ENCODE measurements at regions not wholly inside any gene's neighbourhood (a gene's known extent, or its start where the extent isn't known, plus 50 kb on each side); places are given as distances from the start of the nearest gene placed in this dataset.

- CTCF ChIA-PET = no interaction called here
- POLR2A ChIA-PET = no interaction called here
- no peak for TF ChIP-seq FOXK2 (IDR thresholded peaks at IDR 0.05)
- TF ChIP-seq TARDBP (IDR thresholded peaks at IDR 0.05) = no peak
- TF ChIP-seq PKNOX1 (IDR thresholded peaks at IDR 0.05) = no peak
- no peak for TF ChIP-seq ZNF384 (IDR thresholded peaks at IDR 0.05)
- TF ChIP-seq ELF4 (IDR thresholded peaks at IDR 0.05) = no peak
- no peak for TF ChIP-seq FOXM1 (IDR thresholded peaks at IDR 0.05; ENCODE audit: borderline replicate concordance)
- no peak for TF ChIP-seq ARNT (IDR thresholded peaks at IDR 0.05)
- TF ChIP-seq SP1 (IDR thresholded peaks at IDR 0.05) = no peak
- no peak for DNase-seq (ENCODE audit: extremely low spot score)
Observed at GRCh38 chr9:14499976-14500375, 186.0 kb upstream of the NFIB start.

GRCh38 chr9:14498824-14499223 lies 184.9 kb upstream of the NFIB start:
- TF ChIP-seq ARNT (IDR thresholded peaks at IDR 0.05) (no peak), PKNOX1 (IDR thresholded peaks at IDR 0.05) (no peak), L3MBTL2 (conservative IDR thresholded peaks at IDR 0.05) (no peak), CTBP1 (IDR thresholded peaks at IDR 0.05; ENCODE audit: borderline replicate concordance) (no peak), FOXK2 (IDR thresholded peaks at IDR 0.05) (no peak), HDGF (IDR thresholded peaks at IDR 0.05; ENCODE audit: borderline replicate concordance) (no peak), FOXM1 (IDR thresholded peaks at IDR 0.05; ENCODE audit: borderline replicate concordance) (no peak), NFRKB (IDR thresholded peaks at IDR 0.05) (no peak), SUZ12 (IDR thresholded peaks at IDR 0.05) (no peak), ELF4 (IDR thresholded peaks at IDR 0.05) (no peak), TARDBP (IDR thresholded peaks at IDR 0.05) (no peak), FOXA1 (IDR thresholded peaks at IDR 0.05) (no peak)
- DNase-seq (ENCODE audit: extremely low spot score) = no peak
- POLR2A ChIA-PET = no interaction called here
- CTCF ChIA-PET = no interaction called here

- ChIA-PET POLR2A (no interaction called here), CTCF (no interaction called here)
Observed at GRCh38 chr9:14497476-14497875, 183.5 kb upstream of the NFIB start.

GRCh38 chr9:14488421-14489190 lies 174.7 kb upstream of the NFIB start:
- POLR2A ChIA-PET = no interaction called here
- no peak for DNase-seq (ENCODE audit: extremely low spot score)
- TF ChIP-seq SUZ12 (IDR thresholded peaks at IDR 0.05) (no peak), ZNF384 (IDR thresholded peaks at IDR 0.05) (no peak), TARDBP (IDR thresholded peaks at IDR 0.05) (no peak), CTBP1 (IDR thresholded peaks at IDR 0.05; ENCODE audit: borderline replicate concordance) (no peak), FOXK2 (IDR thresholded peaks at IDR 0.05) (no peak), FOXM1 (IDR thresholded peaks at IDR 0.05; ENCODE audit: borderline replicate concordance) (no peak), FOXA1 (IDR thresholded peaks at IDR 0.05) (no peak), L3MBTL2 (conservative IDR thresholded peaks at IDR 0.05) (no peak), HDGF (IDR thresholded peaks at IDR 0.05; ENCODE audit: borderline replicate concordance) (no peak), ELF4 (IDR thresholded peaks at IDR 0.05) (no peak), NFRKB (IDR thresholded peaks at IDR 0.05) (no peak), LEF1 (IDR thresholded peaks at IDR 0.05; ENCODE audit: borderline replicate concordance) (no peak), PKNOX1 (IDR thresholded peaks at IDR 0.05) (no peak), SP1 (IDR thresholded peaks at IDR 0.05) (no peak), BHLHE40 (IDR thresholded peaks at IDR 0.05; ENCODE audit: borderline replicate concordance) (no peak), ARNT (IDR thresholded peaks at IDR 0.05) (no peak)
- CTCF ChIA-PET = no interaction called here

More at GRCh38 chr9:14497476-14497875, 183.5 kb upstream of the NFIB start:
- no peak for TF ChIP-seq CTBP1 (IDR thresholded peaks at IDR 0.05; ENCODE audit: borderline replicate concordance)
- TF ChIP-seq SUZ12 (IDR thresholded peaks at IDR 0.05) = no peak
- no peak for TF ChIP-seq ARNT (IDR thresholded peaks at IDR 0.05)
- no peak for TF ChIP-seq SP1 (IDR thresholded peaks at IDR 0.05)
- no peak for TF ChIP-seq ZNF384 (IDR thresholded peaks at IDR 0.05)
- TF ChIP-seq FOXA1 (IDR thresholded peaks at IDR 0.05) = no peak
- TF ChIP-seq BHLHE40 (IDR thresholded peaks at IDR 0.05; ENCODE audit: borderline replicate concordance) = no peak
- no peak for TF ChIP-seq NFRKB (IDR thresholded peaks at IDR 0.05)
- TF ChIP-seq TARDBP (IDR thresholded peaks at IDR 0.05) = no peak
- no peak for TF ChIP-seq L3MBTL2 (conservative IDR thresholded peaks at IDR 0.05)
- no peak for TF ChIP-seq FOXK2 (IDR thresholded peaks at IDR 0.05)
- TF ChIP-seq PKNOX1 (IDR thresholded peaks at IDR 0.05) = no peak
- no peak for TF ChIP-seq LEF1 (IDR thresholded peaks at IDR 0.05; ENCODE audit: borderline replicate concordance)
- TF ChIP-seq ELF4 (IDR thresholded peaks at IDR 0.05) = no peak
- TF ChIP-seq FOXM1 (IDR thresholded peaks at IDR 0.05; ENCODE audit: borderline replicate concordance) = no peak
- no peak for TF ChIP-seq HDGF (IDR thresholded peaks at IDR 0.05; ENCODE audit: borderline replicate concordance)
- no peak for DNase-seq (ENCODE audit: extremely low spot score)

- DNase-seq (ENCODE audit: extremely low spot score) = no peak
- ChIA-PET POLR2A (no interaction called here), CTCF (no interaction called here)
- TF ChIP-seq FOXK2 (IDR thresholded peaks at IDR 0.05) (no peak), ARNT (IDR thresholded peaks at IDR 0.05) (no peak), SP1 (IDR thresholded peaks at IDR 0.05) (no peak), LEF1 (IDR thresholded peaks at IDR 0.05; ENCODE audit: borderline replicate concordance) (no peak), SUZ12 (IDR thresholded peaks at IDR 0.05) (no peak), L3MBTL2 (conservative IDR thresholded peaks at IDR 0.05) (no peak), FOXM1 (IDR thresholded peaks at IDR 0.05; ENCODE audit: borderline replicate concordance) (no peak), PKNOX1 (IDR thresholded peaks at IDR 0.05) (no peak), HDGF (IDR thresholded peaks at IDR 0.05; ENCODE audit: borderline replicate concordance) (no peak), ZNF384 (IDR thresholded peaks at IDR 0.05) (no peak), CTBP1 (IDR thresholded peaks at IDR 0.05; ENCODE audit: borderline replicate concordance) (no peak), TARDBP (IDR thresholded peaks at IDR 0.05) (no peak), BHLHE40 (IDR thresholded peaks at IDR 0.05; ENCODE audit: borderline replicate concordance) (no peak), NFRKB (IDR thresholded peaks at IDR 0.05) (no peak), ELF4 (IDR thresholded peaks at IDR 0.05) (no peak)
Observed at GRCh38 chr9:14487547-14488185, 173.7 kb upstream of the NFIB start.

Data from HEK293T (cell line).